H54 (cell line): ENCODE measurements at regions not wholly inside any gene's neighbourhood (a gene's known extent, or its start where the extent isn't known, plus 50 kb on each side); places are given as distances from the start of the nearest gene placed in this dataset.
A peak's percentile ranks its signal among the peaks of the same experiment; 100 is the strongest.

Experiments used
- DNase-seq: peaks from one replicate; pipeline ENCODE4 v3.0.0; 2011; ENCODE audit warnings: low spot score, mixed read lengths; ENCODE audit not compliant: insufficient read length
- FAIRE-seq: peaks from 3 replicates; lab custom pipeline; 2011; peaks lifted over from hg19 to GRCh38; lab: Jason Lieb, UNC
- POLR2A ChIP-seq: IDR thresholded peaks from 2 replicates; pipeline ENCODE4 v1.6.1; 2011; ENCODE audit warnings: low read depth, mild to moderate bottlenecking, low read length

- FAIRE-seq (no peak), DNase-seq (no peak)
- no peak for TF ChIP-seq POLR2A
Measured at GRCh38 chr3:193991666-193992424, 144.1 kb upstream of the HES1 start.

GRCh38 chr3:193992425-193993037 lies 143.4 kb upstream of the HES1 start:
- no peak for DNase-seq
- no peak for FAIRE-seq
- no peak for TF ChIP-seq POLR2A

- TF ChIP-seq POLR2A, result no peak
- FAIRE-seq (no peak), DNase-seq (no peak)
Measured at GRCh38 chr3:193996221-193996620, 139.7 kb upstream of the HES1 start.

- DNase-seq (no peak), FAIRE-seq (no peak)
- TF ChIP-seq POLR2A, result no peak
Measured at GRCh38 chr3:193996641-193997089, 139.3 kb upstream of the HES1 start.

DNA sequence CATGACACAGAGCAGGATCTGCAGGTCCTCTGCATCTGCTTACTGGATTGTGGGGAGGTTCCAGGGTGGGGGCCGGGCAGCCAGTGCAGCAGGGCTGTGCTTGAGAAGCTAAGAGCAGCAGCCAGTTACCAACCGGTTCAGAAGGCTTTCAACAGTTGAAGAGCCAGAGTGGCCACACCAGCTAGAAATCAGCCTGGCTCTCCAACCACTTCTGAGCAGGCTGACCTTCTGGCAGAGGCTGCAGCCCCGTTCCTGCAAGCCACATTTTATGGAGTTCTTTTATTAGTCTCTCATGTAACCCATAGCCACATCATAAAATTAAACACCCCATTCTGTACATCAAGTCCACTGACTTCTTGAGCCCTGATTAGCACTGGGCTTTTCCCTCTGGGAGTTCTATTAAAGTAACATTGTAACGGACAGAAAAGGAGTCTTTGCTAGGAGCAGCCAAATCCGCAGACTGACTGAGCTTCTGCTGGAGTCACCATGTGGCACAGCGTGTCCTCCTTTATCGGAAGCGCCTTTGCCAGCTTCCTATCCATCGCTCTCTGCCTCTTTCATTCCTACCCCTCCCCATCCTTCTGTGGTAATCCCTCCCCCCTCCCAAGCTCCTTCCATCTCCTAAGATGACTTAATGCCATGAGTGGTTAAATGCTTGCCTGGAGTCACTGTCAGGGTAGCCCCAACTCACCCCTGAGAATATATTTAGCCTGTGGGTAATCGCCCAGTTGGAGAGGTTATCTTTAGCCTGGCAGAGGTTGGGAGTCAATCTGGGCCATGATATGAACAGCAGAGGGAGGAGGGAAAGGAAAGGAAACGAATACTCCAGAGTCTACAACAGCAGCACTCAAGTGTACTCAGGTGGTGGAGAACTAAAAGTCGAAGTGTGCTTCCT lies 138.5 kb upstream of the HES1 start:
- FAIRE-seq (no peak), DNase-seq (no peak)
- no peak for TF ChIP-seq POLR2A

- no peak for FAIRE-seq
- TF ChIP-seq POLR2A, result no peak
- DNase-seq, result no peak
Measured at GRCh38 chr3:193998123-193998448, 137.9 kb upstream of the HES1 start.

DNA sequence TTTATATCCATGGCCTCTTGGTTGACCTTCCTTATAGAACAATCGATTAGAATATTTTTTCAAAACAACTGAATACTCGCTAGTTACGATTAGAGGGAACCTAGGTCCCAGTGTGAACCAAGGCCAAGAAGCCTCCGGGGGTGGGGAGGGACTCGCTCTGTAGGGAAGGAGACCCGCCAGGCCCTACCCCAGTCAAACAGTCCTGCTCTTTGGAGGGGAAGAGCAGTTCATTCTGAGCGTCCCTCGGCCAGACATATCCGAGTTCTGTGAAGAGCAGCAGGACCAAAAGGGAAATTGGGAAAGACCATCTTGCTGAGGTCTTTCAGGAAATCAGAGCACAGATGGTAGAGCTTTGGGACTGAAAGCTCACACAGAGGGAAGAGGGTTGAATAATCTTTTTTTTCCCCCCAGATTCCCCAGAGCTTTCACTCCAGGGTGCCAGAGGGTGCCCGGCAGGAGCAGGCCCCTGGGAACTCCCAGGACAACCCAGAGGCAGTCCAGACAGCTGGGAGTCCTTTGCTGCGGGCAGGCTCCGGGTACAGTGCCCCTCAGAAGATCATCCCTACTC lies 137.2 kb upstream of the HES1 start:
- no peak for FAIRE-seq
- TF ChIP-seq POLR2A, result no peak
- no peak for DNase-seq

DNA sequence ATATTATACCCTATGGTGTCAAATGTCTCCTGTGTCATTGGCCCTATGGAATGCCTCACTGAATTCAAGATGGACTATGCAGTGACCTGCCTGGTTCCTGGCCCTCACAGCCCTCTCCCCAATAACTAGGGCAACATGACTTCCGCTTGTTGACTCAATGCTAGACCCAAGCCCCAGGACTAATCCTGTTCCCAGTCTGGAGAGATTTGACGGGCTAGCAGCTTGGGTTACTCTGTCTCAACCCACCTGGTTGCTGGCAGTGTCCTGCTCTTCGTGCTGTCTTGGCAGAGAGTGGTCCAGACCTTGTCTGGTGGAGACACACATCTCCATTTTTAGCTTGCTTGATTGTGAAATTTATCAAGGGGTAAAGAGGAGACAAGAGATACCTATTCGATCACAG lies 135.8 kb upstream of the HES1 start:
- TF ChIP-seq POLR2A, result no peak
- no peak for FAIRE-seq
- no peak for DNase-seq

GRCh38 chr3:194000712-194001111 lies 135.2 kb upstream of the HES1 start:
- DNase-seq (no peak), FAIRE-seq (no peak)
- no peak for TF ChIP-seq POLR2A

GRCh38 chr3:194001728-194002459 lies 134.1 kb upstream of the HES1 start:
- peak; percentile 20 for FAIRE-seq
- DNase-seq, result no peak
- no peak for TF ChIP-seq POLR2A

DNA sequence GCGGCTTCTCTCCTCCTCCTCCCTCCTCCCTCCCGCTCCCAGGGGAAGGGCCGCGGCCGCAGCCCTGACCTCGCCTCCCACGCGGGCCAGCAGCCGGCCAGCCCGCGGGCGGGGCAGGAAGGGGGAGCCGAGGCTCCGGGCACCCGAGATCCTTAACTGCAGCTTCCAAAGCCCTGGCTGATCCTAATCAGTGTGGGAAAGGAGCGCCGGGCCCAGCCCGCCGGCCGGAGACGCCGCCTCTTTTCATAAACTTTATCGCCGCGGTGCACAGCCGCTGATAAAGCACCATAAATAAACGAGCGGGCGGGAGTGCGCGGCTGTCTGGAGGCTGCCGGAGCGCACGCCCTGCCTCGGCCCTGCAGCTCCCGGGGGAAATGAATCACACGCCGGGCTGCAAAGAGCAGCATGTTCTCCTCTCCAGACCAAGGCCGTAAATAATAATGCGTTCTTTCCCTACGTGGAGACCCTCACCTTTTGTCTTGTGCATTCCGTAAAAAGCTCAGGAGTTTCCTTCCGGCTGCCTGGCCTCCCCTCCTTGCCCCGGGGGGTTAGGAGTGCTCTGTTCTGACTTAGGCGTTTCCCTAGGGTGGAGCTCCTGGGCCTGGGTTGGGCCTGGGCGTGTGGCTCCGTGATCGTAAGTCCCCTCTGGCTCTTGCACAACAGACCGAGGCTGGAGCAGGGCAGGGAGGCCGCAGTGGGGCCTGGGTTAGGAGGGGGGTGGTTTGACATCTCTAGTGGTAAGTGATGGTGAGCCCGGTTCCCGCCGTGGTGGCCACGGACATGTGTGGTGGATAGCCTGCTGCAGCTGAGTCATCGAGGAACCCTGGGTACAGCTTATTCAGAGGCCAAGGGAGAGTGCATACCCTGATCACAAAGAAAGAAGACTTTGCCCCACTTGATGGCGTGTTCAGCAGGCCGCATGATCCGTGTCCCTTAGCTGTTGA lies 132.6 kb upstream of the HES1 start:
- peak; percentile 30; the same call in 1 of the 2 replicates for TF ChIP-seq POLR2A
- peak; percentile 93 for FAIRE-seq
- DNase-seq, result peak; percentile 89

DNA sequence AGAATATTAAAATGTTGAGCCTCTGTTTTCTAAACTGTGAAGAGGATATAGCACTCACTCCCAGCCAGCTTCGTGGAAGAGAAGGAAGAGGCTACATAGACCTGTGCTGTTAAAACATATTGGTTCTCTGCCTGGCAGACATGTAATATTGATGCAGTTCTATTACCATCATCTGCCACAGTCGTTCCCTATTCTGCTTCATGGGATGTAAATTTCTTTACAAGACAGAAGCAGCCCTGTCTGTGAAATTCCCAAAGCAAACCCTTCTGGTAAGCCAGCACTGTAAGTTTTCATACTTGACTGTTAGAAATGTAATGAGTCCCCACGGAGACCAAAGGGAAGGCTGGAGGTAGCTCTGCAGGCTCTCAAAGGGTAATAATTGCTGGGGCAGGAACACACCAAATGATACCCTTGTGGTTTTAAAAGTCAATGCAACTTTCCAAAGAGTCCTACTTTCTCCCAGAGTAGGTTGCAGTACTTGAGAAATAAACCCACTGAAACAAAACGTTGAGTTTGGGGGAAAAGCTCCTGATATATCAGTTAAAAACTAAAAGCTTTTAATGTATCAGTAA lies 129.9 kb upstream of the HES1 start:
- FAIRE-seq (no peak), DNase-seq (no peak)
- no peak for TF ChIP-seq POLR2A
